Lower leg skin (tissue), 4 donors: ENCODE measurements at regions not wholly inside any gene's neighbourhood (a gene's known extent, or its start where the extent isn't known, plus 50 kb on each side); places are given as distances from the start of the nearest gene placed in this dataset.

Experiments
- DNase-seq, 2 donors: peaks; one replicate each; pipeline ENCODE4 v3.0.0-alpha.2; 2019; ENCODE audit warnings: low spot score in 2 of 2
- H3K4me3 ChIP-seq: fragments of 200-600 bp; sonication (generic); 2 replicates; pipeline ENCODE4 v1.5.1; 2017; ENCODE audit warnings: mild to moderate bottlenecking, low read depth; ENCODE audit not compliant: poor library complexity, severe bottlenecking
- CTCF ChIP-seq, 3 donors: fragments of 450-650 bp; IDR thresholded peaks; one replicate each; pipeline ENCODE4 v1.5.1; 2016; ENCODE audit warnings: antibody characterized with exemption in 3 of 3, mild to moderate bottlenecking in 3 of 3, moderate library complexity in 2 of 3
- POLR2A ChIP-seq, 2 donors: fragments of 450-650 bp; IDR thresholded peaks; one replicate each; pipeline ENCODE4 v1.6.1; 2016 to 2017; ENCODE audit warnings: antibody characterized with exemption in 2 of 2, mild to moderate bottlenecking in 1 of 2, moderate library complexity in 1 of 2
- WGBS, 2 donors: methylation state at CpG; one replicate each; pipeline ENCODE4 v1.1.5; 2018; 5-methylcytosine and 5-hydroxymethylcytosine counted together
- intact Hi-C: fragments of 100-400 bp; cut with DNase I; formaldehyde crosslinking; loops from one replicate; pipeline ENCODE4 v1.15.0; 2023; ENCODE audit warnings: low total_unique reads

GRCh38 chr2:123693836-123694235, 331.3 kb upstream of the CNTNAP5 start:
- TF ChIP-seq POLR2A (IDR thresholded peaks at IDR 0.05) (no peak), CTCF (IDR thresholded peaks at IDR 0.05) (no peak)
- WGBS, 2 donors, result 72 to 76% methylated on average over 1 of the region's 1 CpG
- no peak for DNase-seq
- no peak overlapping the region for H3K4me3 ChIP-seq
- intact Hi-C loops, result no loop called here

GRCh38 chr2:123695426-123695825, 329.7 kb upstream of the CNTNAP5 start:
- TF ChIP-seq CTCF (IDR thresholded peaks at IDR 0.05) (no peak), POLR2A (IDR thresholded peaks at IDR 0.05) (no peak)
- H3K4me3 ChIP-seq, result no peak overlapping the region
- WGBS, 2 donors, result 66 to 69% methylated on average over 4 of the region's 4 CpGs
- intact Hi-C loops, result no loop called here
- no peak for DNase-seq

- DNase-seq, result no peak
- WGBS, 2 donors, result 70 to 76% methylated on average over 4 of the region's 4 CpGs
- intact Hi-C loops, result no loop called here
- TF ChIP-seq CTCF (IDR thresholded peaks at IDR 0.05) (no peak), POLR2A (IDR thresholded peaks at IDR 0.05) (no peak)
- H3K4me3 ChIP-seq, result no peak overlapping the region
These were observed 329.1 kb upstream of the CNTNAP5 start for GRCh38 chr2:123696021-123696420.

GRCh38 chr2:123696799-123697410, 328.2 kb upstream of the CNTNAP5 start:
- DNase-seq, result peak in 1 of 2 donors; percentile 62
- intact Hi-C loops, result no loop called here
- TF ChIP-seq POLR2A (IDR thresholded peaks at IDR 0.05) (no peak), CTCF (IDR thresholded peaks at IDR 0.05) (no peak)
- H3K4me3 ChIP-seq, result no peak overlapping the region

- H3K4me3 ChIP-seq, result no peak overlapping the region
- WGBS, 2 donors, result 93 to 95% methylated on average over 3 of the region's 3 CpGs
- TF ChIP-seq CTCF (IDR thresholded peaks at IDR 0.05), result no peak
- TF ChIP-seq POLR2A (IDR thresholded peaks at IDR 0.05), result no peak
- no peak for DNase-seq
- intact Hi-C loops, result no loop called here
These were observed 309.6 kb upstream of the CNTNAP5 start for GRCh38 chr2:123715467-123715982.
